D341Med (cell line): ENCODE measurements at regions not wholly inside any gene's neighbourhood (a gene's known extent, or its start where the extent isn't known, plus 50 kb on each side); places are given as distances from the start of the nearest gene placed in this dataset.

Experiments
- DNase-seq: peaks from one replicate; pipeline ENCODE4 v3.0.0; 2012; ENCODE audit warnings: low spot score

DNA sequence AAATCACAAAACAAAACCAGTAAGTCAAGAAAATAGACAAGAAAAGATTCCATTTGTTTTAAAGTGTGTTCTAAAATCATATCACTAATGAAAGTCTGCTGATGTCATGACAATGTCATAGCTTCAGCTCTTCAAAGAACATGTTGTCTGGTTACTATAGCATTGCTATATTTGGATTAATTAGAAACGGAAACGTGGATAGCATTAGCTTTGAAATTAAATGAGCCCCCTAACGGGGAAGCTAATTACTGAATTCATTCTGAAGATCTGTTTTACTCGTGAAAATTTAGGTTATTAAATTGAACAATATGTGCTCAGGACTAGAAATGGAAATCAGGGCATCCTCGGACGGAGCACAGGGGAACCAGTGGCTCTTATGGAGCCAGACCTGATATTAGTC, 316.7 kb upstream of the AGTR1 start:
- DNase-seq, result no peak

DNA sequence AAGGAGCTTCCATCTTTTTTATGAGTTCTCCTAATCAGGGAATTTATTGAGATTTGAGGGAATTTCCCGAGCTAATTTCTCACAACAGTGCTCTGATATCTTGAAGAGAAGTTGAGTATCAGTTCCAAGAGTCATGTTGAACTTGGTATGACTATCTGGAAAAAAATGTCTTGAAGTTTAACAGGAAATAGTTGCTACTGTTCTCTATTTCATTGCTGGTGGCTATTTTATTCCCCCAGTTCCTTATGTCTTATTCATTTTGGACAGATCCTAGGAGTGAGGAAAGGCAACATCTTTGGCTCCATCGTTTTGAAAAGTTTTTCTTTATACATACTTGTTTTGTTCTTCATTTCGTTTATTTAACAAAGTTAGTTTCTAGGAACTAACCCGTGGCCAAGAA, 307.8 kb upstream of the AGTR1 start:
- no peak for DNase-seq

DNA sequence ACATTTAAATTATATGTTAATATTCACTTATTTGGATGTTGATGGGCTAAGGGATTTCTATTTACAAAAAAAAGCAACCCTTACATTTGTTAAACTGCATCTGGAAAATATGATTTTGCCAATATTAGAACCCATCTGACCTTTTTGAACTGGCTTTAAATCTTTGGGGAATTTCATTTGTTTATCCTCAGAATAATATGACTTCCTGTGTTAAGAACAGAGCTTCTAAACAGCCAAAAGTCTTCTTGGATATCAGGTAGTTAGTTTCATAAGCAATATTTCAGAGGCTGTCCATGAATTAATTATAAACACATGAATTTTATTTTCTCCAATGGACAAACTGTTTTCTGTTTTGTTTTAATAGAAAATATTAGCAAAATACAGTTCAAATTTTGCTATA, 301.9 kb upstream of the AGTR1 start:
- no peak for DNase-seq

DNA sequence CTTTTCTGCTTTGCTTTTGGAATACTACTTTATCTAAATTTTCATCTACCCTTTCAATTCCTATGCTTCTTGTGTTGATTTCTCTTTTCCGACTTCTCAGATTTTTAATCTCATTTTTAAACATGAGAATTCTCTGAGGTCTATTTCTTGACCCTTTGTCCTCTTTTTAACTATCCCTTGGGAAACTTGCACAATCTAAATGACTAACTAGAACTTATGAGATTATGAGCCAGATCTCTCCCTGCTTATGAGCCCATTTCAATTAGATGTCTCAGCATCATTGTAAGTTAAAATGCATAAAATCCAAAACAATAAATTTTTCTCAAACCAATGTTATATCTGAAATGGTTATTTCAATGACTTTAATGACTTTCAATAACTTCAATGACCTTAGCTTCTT, 296.9 kb upstream of the AGTR1 start:
- DNase-seq, result no peak

DNA sequence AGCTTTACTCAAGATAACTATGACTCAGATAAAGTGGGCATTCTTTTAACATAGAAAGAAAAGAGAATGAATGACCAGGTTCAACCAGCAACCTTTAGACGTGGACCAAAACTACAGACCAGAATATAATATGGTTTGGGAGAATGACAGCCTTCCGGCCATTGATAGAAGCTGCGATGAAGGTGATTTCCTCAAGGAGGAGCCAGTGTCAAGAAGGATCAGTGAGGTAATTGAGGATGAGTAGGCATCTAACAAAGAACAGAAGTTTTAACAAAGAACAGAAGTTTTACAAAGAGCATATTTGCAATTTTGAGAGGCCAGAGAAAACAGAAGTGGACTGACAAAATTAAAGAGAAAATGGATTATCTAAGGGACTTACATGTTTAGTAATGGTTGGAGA, 289.0 kb upstream of the AGTR1 start:
- no peak for DNase-seq

DNA sequence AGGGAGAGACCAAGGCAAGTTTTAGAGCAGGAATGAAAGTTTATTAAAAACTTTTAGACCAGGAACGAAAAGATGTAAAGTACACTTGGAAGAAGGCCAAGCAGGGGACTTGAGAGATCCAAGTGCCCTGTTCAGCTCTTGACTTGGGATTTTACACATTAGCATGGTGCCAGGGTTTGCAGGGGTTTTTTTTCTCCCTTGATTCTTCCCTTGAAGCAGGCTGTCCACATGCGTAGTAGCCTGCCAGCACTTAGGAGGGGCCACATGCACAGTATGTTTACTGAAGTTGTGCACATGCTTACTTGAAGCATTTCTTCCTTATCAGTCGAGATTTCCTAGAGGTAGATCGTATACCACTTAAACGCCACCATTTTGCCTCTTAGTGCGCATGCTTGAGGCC, 277.5 kb upstream of the AGTR1 start:
- no peak for DNase-seq

DNA sequence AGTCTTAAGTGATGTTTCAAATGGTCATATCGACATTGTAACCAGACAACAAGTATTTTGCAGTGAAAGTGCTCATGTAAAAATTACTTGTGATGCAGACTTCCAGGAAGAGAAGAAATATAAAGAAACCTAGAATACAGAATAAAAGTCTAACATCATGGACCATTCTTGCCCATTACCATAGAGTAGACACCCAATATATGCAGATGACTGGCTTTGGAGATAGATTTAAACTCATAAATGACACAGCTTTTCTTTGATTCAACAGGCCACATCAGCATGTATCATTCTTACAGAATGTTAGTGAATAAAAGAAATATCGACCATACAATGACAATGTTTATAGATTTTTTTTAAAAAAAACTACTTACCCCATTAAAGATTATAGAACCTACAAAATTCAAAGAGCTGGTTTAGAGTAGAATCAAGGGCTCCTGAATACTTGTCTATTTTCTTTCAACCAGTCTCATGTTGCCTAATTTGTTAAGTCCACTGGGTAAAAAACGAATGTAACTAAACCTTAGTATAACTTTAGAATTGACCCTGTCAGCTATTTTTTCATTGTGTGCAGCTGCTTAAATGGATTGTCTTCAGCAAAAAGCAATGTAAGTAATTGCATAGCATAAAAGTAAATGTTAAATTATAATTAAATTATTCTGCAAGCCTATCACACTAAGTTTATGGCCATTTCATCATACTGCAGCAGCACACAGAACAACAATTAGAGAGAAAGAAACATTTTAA, 268.7 kb upstream of the AGTR1 start:
- no peak for DNase-seq

DNA sequence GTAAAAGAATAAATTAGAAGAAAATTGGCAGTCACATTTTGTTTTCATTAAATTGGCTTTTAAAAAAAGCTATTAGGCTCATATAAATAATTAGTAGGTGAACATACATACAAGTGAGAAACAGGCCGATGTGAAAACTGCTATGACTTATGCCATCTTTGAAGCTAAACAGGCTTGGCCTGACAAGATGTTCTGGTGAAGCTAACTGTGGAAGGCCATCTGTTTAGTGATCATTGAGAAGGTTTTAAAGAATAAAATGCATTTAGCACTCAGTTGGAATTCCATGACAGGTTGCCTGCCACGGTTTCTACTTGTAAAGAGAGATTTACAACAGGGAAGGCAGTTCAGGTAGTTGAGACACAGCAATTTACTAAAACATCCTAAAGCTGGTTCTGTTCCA, 264.0 kb upstream of the AGTR1 start:
- no peak for DNase-seq

DNA sequence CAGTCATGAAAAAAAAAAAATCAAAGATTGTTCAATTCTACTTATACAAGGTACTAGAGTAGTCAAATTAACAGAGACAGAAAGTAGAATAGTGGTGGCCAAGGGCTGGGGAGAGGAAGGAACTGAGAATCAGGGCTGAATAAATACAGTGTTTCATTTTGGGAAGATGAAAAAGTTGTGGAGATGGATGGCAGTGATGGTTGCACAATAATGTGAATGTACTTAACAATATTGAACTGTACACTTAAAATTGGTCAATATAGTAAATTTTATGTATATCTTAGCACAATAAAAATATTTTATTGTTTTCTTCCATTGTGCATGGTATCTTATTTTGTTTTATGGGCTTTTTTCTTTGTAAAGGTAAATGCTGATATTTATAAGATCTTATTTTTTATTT, 262.2 kb upstream of the AGTR1 start:
- no peak for DNase-seq

DNA sequence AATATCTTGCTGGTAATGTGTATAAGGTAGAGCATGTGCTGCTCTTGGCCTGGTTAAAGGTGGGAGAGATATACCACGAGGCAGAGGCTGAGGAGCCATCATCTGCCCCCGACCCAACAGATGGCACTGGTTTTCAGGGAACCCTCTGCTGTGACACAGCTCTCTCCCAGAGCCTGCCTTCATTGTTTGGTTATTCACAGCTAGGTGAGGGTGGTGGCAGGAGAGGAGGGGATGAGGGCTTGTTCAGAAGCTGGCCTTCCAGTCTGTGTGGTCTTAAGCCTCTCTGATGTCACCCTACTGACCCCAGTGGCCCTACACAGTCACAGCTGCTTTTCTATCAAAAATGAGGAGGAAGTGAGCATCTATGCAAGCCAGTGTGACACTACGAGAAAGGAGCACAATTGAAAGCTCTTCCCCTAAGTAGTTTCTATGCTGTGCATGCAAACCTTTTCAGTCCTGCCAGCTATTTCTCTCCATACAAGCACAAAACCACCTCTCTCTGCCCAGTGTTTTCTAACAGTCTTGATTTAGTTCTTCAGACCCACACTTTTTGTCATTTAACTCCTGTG, 258.4 kb upstream of the AGTR1 start:
- no peak for DNase-seq

DNA sequence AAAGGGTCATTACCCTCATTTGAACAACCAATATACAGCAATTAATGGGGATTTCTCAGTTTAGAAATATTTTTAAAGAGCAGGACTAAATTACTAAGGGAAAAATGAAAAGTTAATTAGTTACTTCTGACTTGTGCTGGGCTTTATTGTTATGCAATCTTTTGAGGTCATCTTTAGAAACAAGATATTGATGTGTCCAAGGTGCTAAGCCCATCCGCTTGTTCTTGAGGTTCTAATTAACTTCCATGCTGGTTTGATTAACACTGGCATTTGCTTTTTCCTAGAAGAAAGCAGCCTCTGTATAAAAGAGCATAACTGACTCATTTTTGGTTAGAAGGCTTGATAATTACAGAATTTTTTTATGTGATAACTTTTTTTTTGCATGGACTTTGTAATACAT, 256.5 kb upstream of the AGTR1 start:
- no peak for DNase-seq

DNA sequence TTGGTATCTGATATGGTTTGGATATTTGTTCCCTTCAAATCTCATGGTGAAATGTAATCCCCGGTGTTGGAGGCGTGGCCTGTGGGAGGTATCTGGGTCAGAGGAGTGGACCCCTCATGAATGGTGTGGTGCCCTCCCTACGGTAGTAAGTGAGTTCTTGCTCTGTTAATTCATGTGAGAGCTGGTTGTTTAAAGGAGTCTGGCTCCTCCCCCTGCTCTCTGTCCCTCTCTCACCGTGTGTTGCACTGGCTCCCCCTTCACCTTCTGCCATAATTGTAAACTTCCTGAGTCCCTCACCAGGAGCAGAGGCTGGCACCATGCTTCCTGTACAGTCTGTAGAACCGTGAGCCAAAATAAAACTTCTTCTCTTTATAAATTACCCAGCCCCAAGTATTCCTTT, 246.9 kb upstream of the AGTR1 start:
- DNase-seq, result no peak

DNA sequence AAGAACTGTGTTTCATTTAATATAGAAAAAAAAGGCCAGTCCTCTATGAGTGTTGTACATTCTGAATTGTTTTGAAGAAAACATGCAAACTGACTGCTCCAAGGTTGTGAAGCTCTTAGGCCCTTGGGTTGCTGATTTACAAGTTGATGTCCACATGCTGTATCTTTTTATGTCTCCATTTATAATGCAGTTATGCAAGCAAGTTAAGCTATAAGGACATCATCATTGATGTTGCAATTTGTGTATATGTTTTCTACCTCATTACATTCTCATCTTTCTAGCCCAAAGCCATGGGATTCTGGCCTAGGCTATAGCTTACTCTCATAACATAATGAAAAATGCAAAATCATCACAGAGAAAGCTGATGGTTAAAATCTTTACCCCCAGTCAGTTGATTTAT, 245.7 kb upstream of the AGTR1 start:
- no peak for DNase-seq

DNA sequence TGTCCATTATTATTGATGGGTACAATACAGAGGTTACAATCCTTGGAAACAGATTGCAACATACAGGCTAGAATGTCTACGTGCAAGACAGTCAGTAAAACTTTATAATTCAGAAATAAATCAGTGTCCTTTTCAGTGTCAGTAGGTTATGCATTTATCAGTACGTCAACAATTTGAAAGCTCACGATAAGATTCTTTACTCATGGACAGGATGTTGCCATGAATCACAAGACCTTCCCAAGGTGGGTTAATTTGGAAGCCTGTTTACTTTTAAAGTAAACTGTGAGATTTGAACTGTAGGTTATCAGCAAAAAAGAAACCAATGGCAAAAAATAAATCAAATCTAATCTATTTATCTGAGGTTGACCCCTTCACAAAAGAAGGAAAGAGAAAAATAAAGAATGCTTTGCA, 243.9 kb upstream of the AGTR1 start:
- no peak for DNase-seq

DNA sequence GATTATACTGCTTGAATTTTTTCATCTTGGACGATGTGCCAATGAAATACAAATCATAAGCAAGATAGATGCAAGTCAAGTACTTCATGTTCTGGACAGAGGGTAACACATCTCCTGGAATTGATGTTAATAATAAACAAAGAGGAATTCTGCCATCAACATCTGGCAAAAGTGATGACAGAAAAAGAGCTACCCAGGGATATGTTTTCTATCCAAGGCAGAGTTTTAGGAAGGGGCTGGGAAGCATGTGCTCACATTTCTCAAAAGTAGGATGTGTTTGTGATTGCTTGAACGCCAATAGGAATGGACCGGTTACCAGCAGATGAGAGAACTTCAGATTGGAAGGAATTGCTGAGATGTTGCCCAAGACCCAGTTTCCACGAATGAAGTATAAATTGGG, 242.6 kb upstream of the AGTR1 start:
- DNase-seq, result no peak

DNA sequence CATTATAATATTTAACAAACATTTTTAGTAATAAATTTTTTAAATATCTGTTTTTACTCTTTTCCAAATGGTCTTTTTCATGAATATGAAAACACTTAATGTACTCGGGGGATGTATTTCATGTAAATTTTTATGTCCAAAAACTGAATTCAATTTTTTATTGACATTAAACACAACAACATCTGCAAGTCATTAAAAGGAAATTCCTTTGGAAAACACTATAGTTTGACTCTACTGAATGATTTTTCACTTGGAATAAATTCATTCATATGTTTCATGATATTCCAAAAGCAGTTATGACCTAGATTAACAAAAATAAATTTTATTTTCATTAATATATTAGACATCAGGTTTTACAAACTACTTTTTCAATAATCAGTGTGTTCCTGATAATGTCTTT, 239.8 kb upstream of the AGTR1 start:
- no peak for DNase-seq

DNA sequence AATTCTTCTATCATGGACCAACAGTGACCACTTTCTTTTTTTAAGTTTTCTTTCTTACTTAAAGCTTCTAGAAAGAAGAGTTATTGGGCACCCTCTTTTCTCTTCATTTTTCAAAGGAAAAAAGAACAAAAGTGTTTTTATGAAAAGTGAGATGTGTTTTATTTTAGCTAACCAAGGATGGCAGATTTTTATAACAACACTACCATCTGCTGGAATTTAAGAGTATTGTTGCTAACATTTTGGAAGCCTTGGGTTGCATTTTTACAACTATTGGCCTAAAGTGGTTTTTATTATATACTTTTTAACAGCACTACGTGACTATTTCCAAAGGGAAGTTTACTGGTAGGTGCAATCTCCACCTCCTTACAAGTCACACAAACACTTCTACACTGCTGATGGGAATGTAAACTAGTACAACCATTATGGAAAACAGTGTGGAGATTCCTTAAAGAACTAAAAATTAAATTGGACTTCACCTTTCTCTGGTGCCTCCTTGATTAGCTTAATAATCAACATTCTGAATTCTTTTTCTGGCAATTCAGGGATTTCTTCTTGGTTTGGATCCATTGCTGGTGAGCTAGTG, 237.7 kb upstream of the AGTR1 start:
- no peak for DNase-seq

DNA sequence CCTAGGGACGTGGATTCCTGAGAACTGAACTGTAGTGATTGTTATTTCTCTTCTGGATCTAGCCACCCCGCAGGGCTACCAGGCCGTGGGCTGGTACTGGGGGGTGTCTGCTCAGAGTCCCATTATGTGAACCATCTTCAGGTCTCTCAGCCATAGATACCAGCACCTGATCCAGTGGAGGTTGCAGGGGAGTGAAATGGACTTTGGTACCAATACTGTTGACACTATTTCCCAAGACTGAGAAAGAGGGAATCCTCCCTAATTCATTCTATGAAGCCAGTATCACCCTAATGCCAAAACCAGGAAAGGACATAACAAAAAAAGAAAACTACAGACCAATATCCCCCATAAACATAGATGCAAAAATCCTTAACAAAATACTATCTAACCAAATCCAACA, 237.0 kb upstream of the AGTR1 start:
- no peak for DNase-seq

DNA sequence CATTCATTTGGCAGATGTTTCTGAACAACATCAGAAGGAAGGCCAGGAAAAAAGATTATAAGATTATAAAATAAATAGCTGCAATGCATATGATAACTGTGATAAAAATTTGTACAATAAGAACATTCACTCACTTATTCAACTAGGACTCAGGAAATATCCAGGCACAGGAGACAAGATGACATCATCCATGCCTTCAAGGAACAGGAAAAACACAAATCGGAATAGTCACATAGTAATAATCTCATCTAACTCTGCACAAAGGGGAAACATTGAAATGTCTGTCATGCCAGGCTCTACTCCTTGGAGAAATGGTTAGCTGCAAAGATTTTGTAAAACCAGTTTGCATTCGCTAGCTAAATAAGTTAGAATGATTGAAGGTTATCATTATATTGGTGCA, 233.5 kb upstream of the AGTR1 start:
- no peak for DNase-seq

DNA sequence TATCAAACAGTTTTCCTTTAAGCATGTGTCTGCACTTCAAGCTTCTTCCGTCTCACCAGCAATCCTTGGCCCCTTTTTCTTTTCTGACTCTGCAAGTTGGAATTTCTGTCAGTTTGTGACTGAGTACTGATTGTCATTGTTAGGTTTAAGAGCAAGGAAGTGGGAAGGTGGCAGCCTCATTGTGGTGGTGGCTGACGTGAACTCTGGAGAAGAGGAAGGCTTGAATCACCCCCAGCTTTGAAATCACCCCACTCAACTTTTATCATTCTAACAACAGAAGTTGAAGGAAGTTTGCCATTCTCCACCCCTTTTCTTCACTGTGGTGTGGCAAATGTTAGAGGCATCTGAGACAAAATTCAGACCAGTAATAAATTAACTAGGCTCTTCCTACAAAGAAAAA, 231.6 kb upstream of the AGTR1 start:
- no peak for DNase-seq

DNA sequence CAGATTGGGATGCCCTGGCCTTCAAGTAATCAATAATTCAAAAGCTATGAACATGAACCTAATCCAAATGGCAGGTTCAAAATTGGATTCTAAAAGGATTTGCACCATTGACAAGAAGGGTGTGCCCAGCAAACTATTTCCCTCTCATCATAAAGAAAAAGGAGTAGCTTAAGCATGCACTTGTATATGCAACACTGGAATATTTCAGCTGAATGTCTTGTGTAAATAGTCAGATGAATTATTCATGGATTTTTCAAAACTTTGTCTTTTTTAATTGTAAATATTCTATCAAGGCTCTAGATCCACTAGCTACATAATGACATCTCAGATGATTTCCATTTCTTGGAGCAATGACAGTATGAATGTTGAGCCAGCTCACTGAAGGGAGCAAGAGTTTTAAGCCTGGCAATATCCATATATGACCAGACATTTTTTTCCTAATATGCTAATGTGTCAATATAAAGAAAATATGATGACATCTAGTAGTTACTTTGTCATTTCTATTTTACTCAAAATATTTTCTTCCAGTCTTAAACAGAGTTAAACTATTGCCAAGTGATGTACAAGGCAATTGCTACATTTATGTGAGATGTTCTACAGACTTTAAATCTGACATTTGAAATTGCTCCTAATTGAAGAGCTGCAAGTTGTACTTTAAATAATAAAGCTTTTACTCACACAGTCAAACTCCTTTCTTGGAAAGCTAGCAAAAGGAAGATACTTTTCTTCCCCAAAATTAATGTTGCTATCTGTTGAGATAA, 230.5 kb upstream of the AGTR1 start:
- DNase-seq, result no peak

DNA sequence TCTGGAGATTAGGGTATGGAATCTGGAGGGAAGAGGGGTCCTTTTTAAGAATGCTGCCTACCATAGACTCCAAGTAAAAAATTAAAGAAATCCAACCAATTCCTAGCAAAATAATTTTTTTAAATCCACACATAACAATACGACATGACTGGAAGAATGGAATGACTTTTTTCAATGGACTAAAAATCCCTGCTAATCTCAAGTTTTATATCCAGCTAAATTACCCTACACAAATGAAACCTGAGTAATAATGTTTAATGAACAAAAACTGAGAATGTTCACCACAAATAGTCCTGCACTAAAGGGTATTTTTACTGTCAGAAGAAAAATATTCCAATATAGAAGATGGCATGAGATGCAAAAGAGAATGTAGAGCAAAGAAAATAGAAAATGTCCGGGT, 220.3 kb upstream of the AGTR1 start:
- DNase-seq, result no peak

DNA sequence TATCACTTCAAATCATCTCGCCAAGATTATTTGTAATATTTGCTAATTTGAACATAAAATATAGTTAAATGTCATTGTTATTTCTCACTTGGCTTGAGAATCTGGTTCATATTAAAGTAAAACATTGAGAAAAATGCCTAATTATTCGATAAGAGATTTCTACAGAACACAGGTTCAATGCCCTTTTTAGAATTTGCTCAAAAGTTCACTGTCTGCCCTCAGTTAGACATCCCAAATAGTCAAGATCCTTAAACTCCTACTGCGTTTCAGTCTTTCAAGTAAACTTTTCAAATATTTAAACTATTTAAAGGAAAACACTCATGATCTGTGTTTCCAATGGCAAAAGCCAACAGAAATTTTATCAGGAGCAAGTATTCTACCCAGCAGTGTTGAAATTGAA, 204.1 kb upstream of the AGTR1 start:
- no peak for DNase-seq
